AG04449 (cell line): ENCODE measurements at regions not wholly inside any gene's neighbourhood (a gene's known extent, or its start where the extent isn't known, plus 50 kb on each side); places are given as distances from the start of the nearest gene placed in this dataset.
"Not testable (repeated sequence)": the region's sequence is repeated elsewhere in the genome, so short reads cannot be mapped to it uniquely, and the experiment has no call there.

Experiments
- CTCF ChIA-PET: fragments of 350-600 bp; formaldehyde crosslinking; extraction: SDS; loops from one replicate; lab custom pipeline; 2021; ENCODE audit warnings: antibody characterized with exemption; lab: Yijun Ruan, JAX
- POLR2A ChIA-PET: fragments of 400-600, 350-600 bp; formaldehyde crosslinking; extraction: SDS; loops from one replicate; lab custom pipeline; 2020; ENCODE audit warnings: antibody characterized with exemption, inconsistent platforms; lab: Yijun Ruan, JAX
- DNase-seq: peaks from one replicate; pipeline ENCODE4 v3.0.0-alpha.2; 2010; ENCODE audit warnings: low read depth, low spot score
- H3K4me3 ChIP-seq: 2 replicates; pipeline ENCODE4 v1.5.1; 2011; ENCODE audit warnings: low read depth, mild to moderate bottlenecking, control low read depth, low read length
- TF ChIP-seq, protein P1 (sequence below): IDR thresholded peaks from one replicate; pipeline ENCODE4 v1.5.1; 2011; ENCODE audit warnings: mild to moderate bottlenecking, moderate library complexity, low read length, control low read depth, inconsistent platforms; ENCODE audit not compliant: insufficient read depth; ENCODE audit errors: missing control alignments

DNA sequence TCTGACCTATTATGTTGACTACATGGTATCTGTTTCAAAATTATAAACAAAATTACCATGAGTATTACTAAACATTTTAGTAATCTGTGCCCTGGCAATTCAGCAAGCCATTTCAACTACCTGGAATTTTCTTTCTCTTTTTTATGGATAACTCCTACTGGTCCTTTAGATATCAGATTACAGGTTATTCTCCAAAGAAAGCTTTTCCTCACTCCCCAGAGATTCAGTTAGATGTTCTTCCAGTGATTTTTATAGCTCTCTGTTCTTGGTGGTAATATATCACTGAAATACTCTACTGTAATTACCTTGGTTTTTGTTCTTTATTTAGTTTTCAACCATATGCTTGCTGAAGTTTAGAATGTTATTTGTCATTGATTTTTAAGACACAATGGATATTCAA, 930.2 kb upstream of the FOXG1 start:
- H3K4me3 ChIP-seq: no peak overlapping the region
- ChIA-PET CTCF (no interaction called here), POLR2A (no interaction called here)
- DNase-seq: no peak
- TF ChIP-seq, protein P1, sequence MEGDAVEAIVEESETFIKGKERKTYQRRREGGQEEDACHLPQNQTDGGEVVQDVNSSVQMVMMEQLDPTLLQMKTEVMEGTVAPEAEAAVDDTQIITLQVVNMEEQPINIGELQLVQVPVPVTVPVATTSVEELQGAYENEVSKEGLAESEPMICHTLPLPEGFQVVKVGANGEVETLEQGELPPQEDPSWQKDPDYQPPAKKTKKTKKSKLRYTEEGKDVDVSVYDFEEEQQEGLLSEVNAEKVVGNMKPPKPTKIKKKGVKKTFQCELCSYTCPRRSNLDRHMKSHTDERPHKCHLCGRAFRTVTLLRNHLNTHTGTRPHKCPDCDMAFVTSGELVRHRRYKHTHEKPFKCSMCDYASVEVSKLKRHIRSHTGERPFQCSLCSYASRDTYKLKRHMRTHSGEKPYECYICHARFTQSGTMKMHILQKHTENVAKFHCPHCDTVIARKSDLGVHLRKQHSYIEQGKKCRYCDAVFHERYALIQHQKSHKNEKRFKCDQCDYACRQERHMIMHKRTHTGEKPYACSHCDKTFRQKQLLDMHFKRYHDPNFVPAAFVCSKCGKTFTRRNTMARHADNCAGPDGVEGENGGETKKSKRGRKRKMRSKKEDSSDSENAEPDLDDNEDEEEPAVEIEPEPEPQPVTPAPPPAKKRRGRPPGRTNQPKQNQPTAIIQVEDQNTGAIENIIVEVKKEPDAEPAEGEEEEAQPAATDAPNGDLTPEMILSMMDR: no peak

DNA sequence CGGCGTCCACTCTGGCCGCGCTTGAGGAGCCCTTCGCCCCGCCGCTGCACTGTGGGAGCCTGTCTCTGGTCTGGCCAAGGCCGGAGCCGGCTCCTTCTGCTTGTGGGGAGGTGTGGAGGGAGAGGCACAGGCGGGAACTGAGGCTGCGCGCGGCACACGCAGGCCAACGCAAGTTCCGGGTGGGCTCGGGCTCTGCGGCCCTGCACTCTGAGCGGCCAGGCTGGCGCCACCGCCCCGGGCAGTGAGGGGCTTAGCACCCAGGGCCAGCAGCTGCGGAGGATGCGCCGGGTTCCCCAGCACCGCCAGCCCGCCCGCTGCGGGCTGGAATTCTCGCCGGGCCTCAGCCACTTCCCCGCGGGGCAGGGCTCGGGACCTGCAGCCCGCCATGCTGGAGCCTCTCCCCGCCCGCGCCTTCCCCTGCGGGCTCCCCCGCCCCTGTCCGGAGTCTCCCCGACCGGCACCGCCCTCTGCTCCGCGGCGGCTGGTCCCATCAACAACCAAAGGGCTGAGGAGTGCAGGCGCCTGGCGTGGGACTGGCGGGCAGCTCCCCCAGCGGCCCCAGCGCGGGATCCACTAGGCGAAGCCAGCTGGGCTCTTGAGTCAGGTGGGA, 921.2 kb upstream of the FOXG1 start:
- TF ChIP-seq, protein P1: no peak
- POLR2A ChIA-PET: no interaction called here
- no peak overlapping the region for H3K4me3 ChIP-seq
- CTCF ChIA-PET: no interaction called here
- no peak for DNase-seq

DNA sequence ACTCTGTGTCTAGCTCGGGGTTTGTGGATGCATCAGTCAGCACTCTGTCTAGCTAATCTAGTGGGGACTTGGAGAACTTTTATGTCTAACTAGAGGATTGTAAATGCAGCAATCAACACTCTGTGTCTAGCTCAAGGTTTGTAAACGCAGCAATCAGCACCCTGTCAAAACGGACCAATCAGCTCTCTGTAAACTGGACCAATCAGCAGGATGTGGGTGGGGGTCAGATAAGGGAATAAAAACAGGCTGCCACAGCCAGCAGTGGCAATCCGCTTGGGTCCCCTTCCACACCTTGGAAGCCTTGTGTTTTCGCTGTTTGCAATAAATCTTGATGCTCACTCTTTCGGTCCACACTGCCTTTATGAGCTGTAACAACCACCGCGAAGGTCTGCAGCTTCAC, 920.7 kb upstream of the FOXG1 start:
- no peak overlapping the region for H3K4me3 ChIP-seq
- POLR2A ChIA-PET: no interaction called here
- no peak for DNase-seq
- CTCF ChIA-PET: no interaction called here
- TF ChIP-seq, protein P1: no peak

DNA sequence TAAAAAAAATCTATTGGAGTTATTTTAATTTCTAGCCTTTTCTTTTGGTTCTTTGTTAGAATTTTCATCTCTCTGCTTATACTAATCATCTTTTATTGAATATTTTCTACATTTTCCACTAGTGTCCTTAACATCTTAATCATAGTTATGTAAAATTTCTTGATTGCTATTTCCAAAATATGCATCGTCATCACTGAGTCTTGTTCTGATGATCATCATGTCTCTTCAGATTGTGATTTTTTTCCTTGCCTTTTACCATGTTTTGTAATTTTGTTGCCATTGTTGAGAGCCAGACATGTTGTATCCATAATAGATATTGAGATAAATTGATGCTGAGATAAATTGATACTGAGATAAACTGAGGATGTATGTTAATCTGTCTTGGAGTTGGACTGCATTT, 919.1 kb upstream of the FOXG1 start:
- CTCF ChIA-PET, POLR2A ChIA-PET, DNase-seq, H3K4me3 ChIP-seq: not testable (repeated sequence)

DNA sequence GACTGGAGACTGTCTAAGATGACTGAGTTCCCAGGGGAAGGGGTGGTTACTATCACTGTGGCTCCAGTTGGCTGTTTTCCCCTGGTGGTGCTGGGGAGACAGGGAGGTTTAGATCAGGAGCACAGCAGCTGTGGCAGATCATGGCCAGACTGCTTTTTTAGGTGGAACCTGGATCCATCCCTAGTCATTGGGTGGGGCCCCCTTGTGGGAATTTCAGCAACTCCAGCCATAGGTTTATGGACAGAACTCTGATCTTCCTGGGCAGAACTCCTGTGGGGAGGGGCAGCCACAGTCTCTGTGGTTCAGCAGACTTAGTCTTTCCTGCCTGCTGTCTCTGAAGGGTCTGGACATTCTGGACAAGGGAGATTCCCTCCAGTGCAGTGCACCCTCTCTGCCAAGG, 917.4 kb upstream of the FOXG1 start:
- CTCF ChIA-PET, DNase-seq, H3K4me3 ChIP-seq, POLR2A ChIA-PET: not testable (repeated sequence)

DNA sequence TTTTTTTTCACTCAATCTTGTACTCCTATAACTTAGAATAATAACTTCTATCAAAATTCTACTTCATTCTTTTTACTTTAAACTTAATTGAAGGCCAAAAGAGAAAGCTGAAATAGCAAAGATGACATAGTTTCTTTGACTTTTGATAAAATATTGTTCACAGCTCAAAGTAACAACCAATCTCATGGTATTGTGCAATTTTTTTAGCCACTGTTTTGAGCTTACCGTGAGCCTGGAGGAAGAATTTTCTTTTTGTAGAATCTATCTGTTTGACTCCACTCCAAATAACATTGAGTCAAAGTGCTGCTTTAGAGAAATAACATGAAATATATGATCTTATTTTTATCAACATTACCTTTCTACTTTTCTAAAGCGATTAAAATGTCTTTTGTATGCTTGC, 903.9 kb upstream of the FOXG1 start:
- TF ChIP-seq, protein P1: no peak

DNA sequence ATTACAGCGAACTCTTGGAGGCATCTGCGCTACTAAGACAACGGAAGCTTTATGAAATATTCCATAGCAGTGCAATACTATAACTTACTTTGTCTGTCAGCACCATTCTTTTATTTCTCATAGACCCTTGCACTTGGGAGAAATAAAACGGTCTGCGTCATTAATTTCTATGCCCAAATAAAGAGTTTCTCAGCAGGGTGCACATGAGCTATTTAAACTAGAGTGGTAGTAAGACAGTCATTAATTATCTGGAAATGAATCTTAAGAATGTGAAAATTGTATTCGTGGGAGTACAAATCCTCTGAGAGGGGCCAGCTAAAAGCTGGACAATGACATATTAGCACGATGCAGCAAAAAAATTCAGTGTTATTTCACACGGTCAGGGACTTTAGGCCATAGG, 903.4 kb upstream of the FOXG1 start:
- no peak overlapping the region for H3K4me3 ChIP-seq
- no peak for DNase-seq
- ChIA-PET POLR2A (no interaction called here), CTCF (no interaction called here)
- TF ChIP-seq, protein P1: no peak

More for the DNA sequence above, 903.9 kb upstream of the FOXG1 start:
- no peak overlapping the region for H3K4me3 ChIP-seq
- POLR2A ChIA-PET: no interaction called here
- no peak for DNase-seq
- CTCF ChIA-PET: no interaction called here

DNA sequence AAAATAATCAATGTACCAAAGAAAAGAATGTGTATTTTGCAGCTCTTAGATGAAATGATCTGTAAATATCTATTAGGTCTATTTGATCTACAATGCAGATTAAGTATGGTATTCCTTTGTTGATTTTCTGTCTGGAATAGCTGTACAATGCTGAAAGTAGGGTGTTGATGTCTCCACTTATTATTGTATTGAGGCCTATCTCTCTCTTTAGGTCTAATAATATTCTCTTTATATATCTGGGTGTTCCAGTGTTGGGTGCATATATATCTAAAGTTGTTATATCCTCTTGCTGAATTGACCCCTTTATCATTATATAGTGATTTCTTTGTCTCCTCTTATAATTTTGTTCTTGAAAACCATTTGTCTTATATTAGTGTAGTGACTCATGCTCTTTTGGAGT, 885.5 kb upstream of the FOXG1 start:
- DNase-seq: no peak
- H3K4me3 ChIP-seq: no peak overlapping the region
- CTCF ChIA-PET: no interaction called here
- POLR2A ChIA-PET: no interaction called here
- TF ChIP-seq, protein P1: no peak
